ENCODE measurements at regions not wholly inside any gene's neighbourhood (a gene's known extent, or its start where the extent isn't known, plus 50 kb on each side); places are given as distances from the start of the nearest gene placed in this dataset.

DNA sequence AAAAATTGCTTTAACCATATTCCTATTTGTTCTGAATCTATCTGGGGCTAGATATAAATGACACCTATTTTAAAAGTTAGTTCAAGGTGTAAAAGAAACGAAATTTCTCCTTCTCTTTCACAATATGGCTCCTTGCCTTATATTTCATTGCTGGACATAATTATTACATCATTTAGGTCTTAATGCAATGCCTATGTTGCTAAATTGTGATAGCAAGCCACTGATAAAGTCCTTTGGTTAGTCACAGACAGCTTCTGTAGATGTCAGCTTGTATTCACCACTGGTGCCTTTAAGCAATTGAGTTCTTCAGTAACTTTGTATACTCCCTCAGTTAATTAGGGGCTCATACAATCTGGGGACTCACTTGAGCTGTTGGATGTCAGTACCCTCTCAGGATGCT is 1236.6 kb downstream of the GATA3 start:
- no peaks in the 10 kb centered on the region; the same call in 2 of the 3 replicates for H3K9me3 ChIP-seq (replicated peaks; ENCODE audit: control insufficient read depth, insufficient read depth, low read length)
- no peak for ATAC-seq
- ChIA-PET POLR2A (no interaction called here), RAD21 (ENCODE audit: unreplicated experiment) (no interaction called here), SMC1A (ENCODE audit: uncharacterized antibody, unreplicated experiment) (no interaction called here), CTCF (no interaction called here)
- peaks cover 6% of the 10 kb centered on the region for H3K4me1 ChIP-seq (ENCODE audit: control insufficient read depth, insufficient read depth, low read length)
- H3K4me2 ChIP-seq (ENCODE audit: control insufficient read depth, insufficient read depth): no peak overlapping the region
- H4K20me1 ChIP-seq (ENCODE audit: control insufficient read depth, insufficient read depth): no peaks in the 10 kb centered on the region
- in situ Hi-C loops (cut with MboI): no loop called here
- no peak for FAIRE-seq
- no peak overlapping the region for H3K9ac ChIP-seq (ENCODE audit: control insufficient read depth, insufficient read depth, low read length)
- no peaks in the 10 kb centered on the region for H3K79me2 ChIP-seq (ENCODE audit: control insufficient read depth, insufficient read depth, low read length)
- H3K27me3 ChIP-seq (replicated peaks in 1 of 2; ENCODE audit: control insufficient read depth in 2 of 2, insufficient read depth in 2 of 2, low read length in 1 of 2): no peaks in the 10 kb centered on the region
- no peak for DNase-seq (ENCODE audit: low read depth, low spot score)
- no peak overlapping the region for H3K4me3 ChIP-seq
- intact Hi-C loops (cut with micrococcal nuclease; ENCODE audit: unreplicated experiment): no loop called here
- no peak overlapping the region for H3K27ac ChIP-seq (ENCODE audit: control insufficient read depth, insufficient read depth)
- no peaks in the 10 kb centered on the region for H3K36me3 ChIP-seq (ENCODE audit: control insufficient read depth in 2 of 2, insufficient read depth in 2 of 2, low read length in 1 of 2)
- TF ChIP-seq MEF2A (IDR thresholded peaks at IDR 0.05; ENCODE audit: insufficient read depth, low read depth, low read length) (no peak), IKZF1 (conservative IDR thresholded peaks at IDR 0.05) (no peak), IRF4 (IDR thresholded peaks at IDR 0.05; ENCODE audit: low read depth, low read length) (no peak), NR2F1 (conservative IDR thresholded peaks at IDR 0.05) (no peak), ZNF622 (IDR thresholded peaks at IDR 0.05) (no peak), EZH2 (IDR thresholded peaks at IDR 0.05; ENCODE audit: borderline replicate concordance, control insufficient read depth, low read depth, low read length) (no peak), ZNF24 (IDR thresholded peaks at IDR 0.05) (no peak), CREB1 (IDR thresholded peaks at IDR 0.05; ENCODE audit: low read depth) (no peak), STAT1 (conservative IDR thresholded peaks at IDR 0.05) (no peak), SMAD1 (IDR thresholded peaks at IDR 0.05; ENCODE audit: low read depth, partially characterized antibody) (no peak)
- 0% methylated on average over 1 of the region's 1 CpG for WGBS (ENCODE audit: insufficient coverage, insufficient replicate concordance, low lambda C conversion rate, missing lambda C conversion rate)
- no TSS peak for BruUV-seq (replicated peaks)
- no peak overlapping the region for H2AFZ ChIP-seq (ENCODE audit: control insufficient read depth, low read depth, low read length)

DNA sequence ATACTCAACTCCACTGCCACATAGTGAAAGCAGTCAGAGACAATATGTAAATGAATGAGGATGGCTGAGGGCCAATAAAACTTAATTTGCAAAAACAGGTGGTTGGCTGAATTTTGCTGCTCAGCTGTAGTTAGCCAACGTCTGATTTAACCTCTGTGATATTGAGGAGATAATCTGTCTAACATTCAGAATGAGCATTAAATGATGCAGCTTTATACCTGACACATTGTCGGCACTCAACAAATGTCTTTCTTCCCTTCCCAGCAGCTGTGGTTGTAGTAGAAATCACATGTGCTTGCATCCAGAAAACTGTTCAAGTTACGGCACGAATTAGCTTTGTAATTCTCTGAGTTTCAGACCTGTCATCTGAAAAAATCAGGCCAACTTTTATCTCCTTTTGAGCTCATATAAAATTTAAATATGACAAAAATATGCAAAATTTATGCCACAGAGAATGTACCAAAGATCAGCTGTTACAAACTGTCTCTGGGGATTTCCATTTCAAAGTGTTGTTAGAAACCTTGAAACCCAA is 1239.7 kb downstream of the GATA3 start:
- no peak for DNase-seq (ENCODE audit: low read depth, low spot score)
- Histone ChIP-seq H3K27ac (ENCODE audit: control insufficient read depth, insufficient read depth) (no peak overlapping the region), H3K9me3 (replicated peaks; ENCODE audit: control insufficient read depth, insufficient read depth, low read length) (no peaks in the 10 kb centered on the region; the same call in 2 of the 3 replicates), H4K20me1 (ENCODE audit: control insufficient read depth, insufficient read depth) (no peaks in the 10 kb centered on the region), H3K27me3 (replicated peaks in 1 of 2; ENCODE audit: control insufficient read depth in 2 of 2, insufficient read depth in 2 of 2, low read length in 1 of 2) (no peaks in the 10 kb centered on the region), H3K4me2 (ENCODE audit: control insufficient read depth, insufficient read depth) (no peak overlapping the region), H3K4me1 (ENCODE audit: control insufficient read depth, insufficient read depth, low read length) (peaks cover 6% of the 10 kb centered on the region), H3K36me3 (ENCODE audit: control insufficient read depth in 2 of 2, insufficient read depth in 2 of 2, low read length in 1 of 2) (no peaks in the 10 kb centered on the region), H2AFZ (ENCODE audit: control insufficient read depth, low read depth, low read length) (no peak overlapping the region), H3K9ac (ENCODE audit: control insufficient read depth, insufficient read depth, low read length) (no peak overlapping the region), H3K79me2 (ENCODE audit: control insufficient read depth, insufficient read depth, low read length) (no peaks in the 10 kb centered on the region), H3K4me3 (0 out of 2 replicates have a peak overlapping the region, but pooled peaks have one; percentile 11)
- no peak for ATAC-seq
- in situ Hi-C loops (cut with MboI) (no loop called here), intact Hi-C loops (cut with micrococcal nuclease; ENCODE audit: unreplicated experiment) (no loop called here)
- 0% methylated on average over 4 of the region's 4 CpGs for WGBS (ENCODE audit: insufficient coverage, insufficient replicate concordance, low lambda C conversion rate, missing lambda C conversion rate)
- RAD21 ChIA-PET (ENCODE audit: unreplicated experiment): no interaction called here
- no peak for FAIRE-seq
- CTCF ChIA-PET: no interaction called here
- BruUV-seq (replicated peaks): no TSS peak
- POLR2A ChIA-PET: interaction anchor here (0.5 kb wide), 1 partner anchor 1715 kb away, joined by 3 read pairs; no protein-coding TSS in a partner anchor
- SMC1A ChIA-PET (ENCODE audit: uncharacterized antibody, unreplicated experiment): interaction anchor here (1.0 to 1.8 kb wide), 4 partner anchors 10 to 1757 kb away, joined by 3 to 4 read pairs (median 3); no protein-coding TSS in a partner anchor
- TF ChIP-seq TARDBP (IDR thresholded peaks at IDR 0.05; ENCODE audit: borderline replicate concordance): no peak
- TF ChIP-seq, protein P1, sequence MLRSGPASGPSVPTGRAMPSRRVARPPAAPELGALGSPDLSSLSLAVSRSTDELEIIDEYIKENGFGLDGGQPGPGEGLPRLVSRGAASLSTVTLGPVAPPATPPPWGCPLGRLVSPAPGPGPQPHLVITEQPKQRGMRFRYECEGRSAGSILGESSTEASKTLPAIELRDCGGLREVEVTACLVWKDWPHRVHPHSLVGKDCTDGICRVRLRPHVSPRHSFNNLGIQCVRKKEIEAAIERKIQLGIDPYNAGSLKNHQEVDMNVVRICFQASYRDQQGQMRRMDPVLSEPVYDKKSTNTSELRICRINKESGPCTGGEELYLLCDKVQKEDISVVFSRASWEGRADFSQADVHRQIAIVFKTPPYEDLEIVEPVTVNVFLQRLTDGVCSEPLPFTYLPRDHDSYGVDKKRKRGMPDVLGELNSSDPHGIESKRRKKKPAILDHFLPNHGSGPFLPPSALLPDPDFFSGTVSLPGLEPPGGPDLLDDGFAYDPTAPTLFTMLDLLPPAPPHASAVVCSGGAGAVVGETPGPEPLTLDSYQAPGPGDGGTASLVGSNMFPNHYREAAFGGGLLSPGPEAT (IDR thresholded peaks at IDR 0.05; ENCODE audit: low read depth): no peak
- no peak for TF ChIP-seq RBBP5 (conservative IDR thresholded peaks at IDR 0.05)
- TF ChIP-seq SUPT20H (IDR thresholded peaks at IDR 0.05; ENCODE audit: borderline replicate concordance, control insufficient read depth, low read depth, low read length): no peak
- TF ChIP-seq, protein P2, sequence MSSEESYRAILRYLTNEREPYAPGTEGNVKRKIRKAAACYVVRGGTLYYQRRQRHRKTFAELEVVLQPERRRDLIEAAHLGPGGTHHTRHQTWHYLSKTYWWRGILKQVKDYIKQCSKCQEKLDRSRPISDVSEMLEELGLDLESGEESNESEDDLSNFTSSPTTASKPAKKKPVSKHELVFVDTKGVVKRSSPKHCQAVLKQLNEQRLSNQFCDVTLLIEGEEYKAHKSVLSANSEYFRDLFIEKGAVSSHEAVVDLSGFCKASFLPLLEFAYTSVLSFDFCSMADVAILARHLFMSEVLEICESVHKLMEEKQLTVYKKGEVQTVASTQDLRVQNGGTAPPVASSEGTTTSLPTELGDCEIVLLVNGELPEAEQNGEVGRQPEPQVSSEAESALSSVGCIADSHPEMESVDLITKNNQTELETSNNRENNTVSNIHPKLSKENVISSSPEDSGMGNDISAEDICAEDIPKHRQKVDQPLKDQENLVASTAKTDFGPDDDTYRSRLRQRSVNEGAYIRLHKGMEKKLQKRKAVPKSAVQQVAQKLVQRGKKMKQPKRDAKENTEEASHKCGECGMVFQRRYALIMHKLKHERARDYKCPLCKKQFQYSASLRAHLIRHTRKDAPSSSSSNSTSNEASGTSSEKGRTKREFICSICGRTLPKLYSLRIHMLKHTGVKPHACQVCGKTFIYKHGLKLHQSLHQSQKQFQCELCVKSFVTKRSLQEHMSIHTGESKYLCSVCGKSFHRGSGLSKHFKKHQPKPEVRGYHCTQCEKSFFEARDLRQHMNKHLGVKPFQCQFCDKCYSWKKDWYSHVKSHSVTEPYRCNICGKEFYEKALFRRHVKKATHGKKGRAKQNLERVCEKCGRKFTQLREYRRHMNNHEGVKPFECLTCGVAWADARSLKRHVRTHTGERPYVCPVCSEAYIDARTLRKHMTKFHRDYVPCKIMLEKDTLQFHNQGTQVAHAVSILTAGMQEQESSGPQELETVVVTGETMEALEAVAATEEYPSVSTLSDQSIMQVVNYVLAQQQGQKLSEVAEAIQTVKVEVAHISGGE (CRISPR knock-in tag; IDR thresholded peaks at IDR 0.05): no peak
